GM19351 (cell line): ENCODE measurements at regions not wholly inside any gene's neighbourhood (a gene's known extent, or its start where the extent isn't known, plus 50 kb on each side); places are given as distances from the start of the nearest gene placed in this dataset.

Experiments used
- ATAC-seq: cut with Tn5 transposase; IDR thresholded peaks from one replicate; pipeline ENCODE4 v1.9.1; 2021; ENCODE audit warnings: mild to moderate bottlenecking, moderate library complexity; ENCODE audit not compliant: unreplicated experiment

DNA sequence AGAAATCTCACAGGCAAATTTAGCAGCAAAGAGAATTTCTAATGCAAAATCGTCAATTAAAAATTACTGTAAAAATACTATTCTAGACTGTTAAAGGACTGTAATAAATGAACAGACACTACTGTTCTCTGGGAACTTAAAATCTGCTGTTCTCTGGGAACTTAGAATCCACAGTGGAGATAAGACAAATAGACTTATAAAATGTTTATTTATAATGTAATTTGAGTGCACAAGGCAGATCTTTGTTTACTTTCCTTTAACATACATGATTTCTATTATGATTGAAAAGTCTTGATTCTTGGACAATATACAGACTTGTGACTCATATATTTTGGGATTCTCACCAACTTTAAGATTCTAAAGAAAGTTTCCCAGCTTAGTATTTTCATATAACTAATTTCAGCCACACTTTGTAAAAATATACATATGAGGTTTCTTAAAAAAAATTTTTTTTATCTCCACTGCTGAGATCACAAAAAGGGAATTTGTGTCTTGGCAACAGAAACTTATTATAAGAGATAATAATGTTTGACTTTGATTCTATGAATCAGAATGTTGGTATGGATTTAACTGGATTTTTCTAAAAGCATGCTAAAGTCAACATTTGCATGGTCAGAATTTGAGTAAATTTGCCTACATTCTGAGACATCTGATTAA, 166.3 kb upstream of the RHOBTB1 start:
- no peak for ATAC-seq

DNA sequence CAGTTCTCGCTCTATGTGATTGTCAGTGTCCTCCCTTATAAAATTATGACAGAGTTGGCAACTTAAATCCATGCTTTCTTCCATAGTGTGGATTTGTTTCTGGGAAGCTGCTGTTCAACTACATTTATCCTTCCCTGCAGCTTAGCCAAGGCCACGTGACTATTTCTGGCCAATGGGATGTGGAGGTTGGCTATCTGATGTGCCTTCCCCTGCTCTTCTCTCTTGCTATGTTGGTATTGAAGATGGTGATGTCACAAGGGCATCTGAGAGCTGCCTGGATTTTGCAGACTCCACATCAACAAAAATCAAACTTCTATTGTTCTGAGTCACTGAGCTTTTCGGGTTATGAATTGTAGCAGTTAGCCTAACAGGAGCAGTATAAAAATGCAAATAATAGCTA, 164.9 kb upstream of the RHOBTB1 start:
- no peak for ATAC-seq

DNA sequence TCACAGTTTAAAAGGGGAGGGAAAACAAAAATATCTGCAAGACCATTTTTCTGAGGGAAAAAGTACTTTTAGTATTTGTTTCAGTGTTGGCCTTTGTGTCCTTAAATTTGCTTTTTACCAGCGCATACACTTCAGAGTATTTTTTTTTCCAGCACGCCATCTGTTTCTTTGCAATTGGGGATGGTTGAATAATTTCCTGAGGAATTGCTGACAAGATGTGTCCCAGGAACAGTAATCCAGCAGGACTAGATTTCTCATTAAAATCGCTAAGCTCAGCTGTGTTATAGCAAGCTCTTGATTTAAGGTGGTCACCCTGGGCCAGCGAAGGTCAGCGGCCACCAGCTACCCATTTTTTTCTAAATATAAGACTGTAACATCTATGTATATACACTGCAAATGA, 156.9 kb upstream of the RHOBTB1 start:
- no peak for ATAC-seq

DNA sequence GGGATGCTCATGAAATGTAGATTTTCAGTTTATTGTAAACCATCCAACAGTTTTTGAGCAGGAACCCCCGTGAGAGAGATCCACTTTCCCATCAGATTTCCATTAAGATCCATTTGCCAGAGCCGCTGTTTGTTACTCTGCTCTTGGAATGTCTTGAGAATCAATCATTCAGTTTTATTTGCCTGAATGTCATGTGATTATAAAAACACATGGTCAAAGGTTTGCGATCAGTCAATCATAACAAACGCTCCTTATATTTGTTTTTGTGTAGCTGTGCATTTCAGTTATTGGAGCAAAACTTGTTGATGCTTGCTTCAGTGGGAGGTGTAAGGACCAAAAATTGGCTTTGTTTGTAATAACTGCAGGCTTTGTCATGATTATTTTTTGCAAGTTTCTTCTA, 155.8 kb upstream of the RHOBTB1 start:
- no peak for ATAC-seq

DNA sequence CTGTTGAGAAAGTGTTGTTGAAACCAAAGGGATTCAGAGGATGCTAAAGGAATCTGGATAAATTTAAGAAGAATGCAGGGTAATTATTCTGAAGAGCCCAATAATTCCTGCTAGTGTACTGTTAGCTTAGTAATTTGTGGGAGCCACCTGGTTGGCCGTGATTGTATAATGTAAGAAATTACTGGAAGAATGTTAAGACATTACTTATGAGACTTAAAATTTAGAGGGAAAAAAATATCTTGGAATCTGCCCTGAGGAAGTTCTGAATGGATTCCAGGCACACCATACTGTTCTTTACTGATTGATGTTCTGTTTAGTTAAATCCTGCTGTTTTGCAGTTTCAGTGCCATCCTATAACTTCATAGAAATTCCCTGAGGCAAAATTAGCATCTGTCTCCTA, 155.0 kb upstream of the RHOBTB1 start:
- no peak for ATAC-seq

DNA sequence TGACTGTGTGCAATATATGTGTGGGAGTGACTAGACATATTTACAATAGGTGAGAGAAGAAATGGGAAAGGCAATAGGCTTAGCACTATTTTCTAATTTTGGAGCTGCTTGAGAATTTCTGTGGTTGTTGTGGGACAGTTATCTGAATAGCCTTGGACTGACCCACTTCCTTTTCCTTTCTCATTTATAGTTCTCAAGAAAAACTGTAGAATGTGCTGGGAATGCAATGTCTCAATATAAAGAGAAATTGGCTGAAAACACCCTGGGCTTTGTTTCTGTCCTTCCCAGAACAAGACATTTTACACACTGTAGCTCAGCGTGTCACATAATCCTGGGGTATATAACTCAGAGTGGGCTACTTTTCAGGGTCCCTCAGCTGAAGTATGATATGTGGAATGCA, 153.0 kb upstream of the RHOBTB1 start:
- ATAC-seq, result no peak

DNA sequence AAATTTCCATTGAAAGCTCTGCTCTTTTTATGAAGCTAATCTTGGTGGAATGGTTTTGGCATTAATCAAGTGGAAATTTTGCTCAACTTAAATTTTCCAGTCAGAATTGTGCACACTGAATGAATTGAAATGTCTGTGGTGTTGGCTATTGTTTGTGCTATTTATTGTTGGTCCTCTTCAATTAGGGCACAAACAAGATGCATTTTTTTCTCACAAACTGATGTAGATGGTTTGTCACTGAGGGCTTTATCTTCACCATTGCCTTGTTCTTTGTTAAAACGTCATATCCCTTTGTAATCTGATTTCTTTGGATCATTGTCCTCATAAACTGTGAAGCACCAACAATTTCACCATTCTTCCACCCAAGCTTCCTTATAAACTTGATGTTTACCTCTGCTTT, 152.1 kb upstream of the RHOBTB1 start:
- no peak for ATAC-seq

DNA sequence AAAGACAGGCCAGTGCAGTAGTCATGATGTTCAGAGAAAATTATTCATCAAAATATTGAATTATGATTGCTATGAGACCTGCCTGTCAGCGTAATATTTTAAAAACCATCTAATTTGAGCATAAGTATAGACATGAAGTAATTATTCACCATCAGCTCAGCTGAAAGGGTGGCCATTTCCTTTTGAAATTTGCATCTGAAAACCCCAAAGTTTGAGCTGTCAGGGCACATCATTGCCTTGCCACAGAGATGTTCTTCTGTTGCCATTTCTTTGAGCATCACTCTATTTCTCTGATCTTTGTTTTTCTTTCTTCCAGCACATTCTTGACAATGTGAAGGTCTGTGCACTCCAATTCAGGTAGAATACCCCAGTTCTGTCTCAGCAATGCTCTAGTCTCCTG, 147.5 kb upstream of the RHOBTB1 start:
- ATAC-seq, result no peak

DNA sequence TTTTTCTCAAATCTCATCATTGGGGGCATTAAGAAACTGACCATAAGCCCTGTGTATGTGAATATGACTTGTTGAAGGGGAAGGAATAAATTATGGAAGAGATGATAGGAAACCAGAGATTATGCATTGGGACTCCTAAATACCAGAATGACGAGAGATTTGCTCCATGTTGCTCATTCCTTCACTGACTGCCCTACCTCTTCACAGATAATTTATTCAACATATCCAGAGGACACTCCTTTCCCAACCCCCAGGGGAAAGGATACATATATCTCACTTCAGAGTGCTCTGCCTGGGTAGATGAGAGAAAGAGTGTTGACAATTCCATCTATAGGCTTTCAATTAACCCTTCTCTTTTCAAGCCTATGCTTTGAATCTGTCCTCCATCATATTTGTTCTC, 145.3 kb upstream of the RHOBTB1 start:
- ATAC-seq, result no peak

DNA sequence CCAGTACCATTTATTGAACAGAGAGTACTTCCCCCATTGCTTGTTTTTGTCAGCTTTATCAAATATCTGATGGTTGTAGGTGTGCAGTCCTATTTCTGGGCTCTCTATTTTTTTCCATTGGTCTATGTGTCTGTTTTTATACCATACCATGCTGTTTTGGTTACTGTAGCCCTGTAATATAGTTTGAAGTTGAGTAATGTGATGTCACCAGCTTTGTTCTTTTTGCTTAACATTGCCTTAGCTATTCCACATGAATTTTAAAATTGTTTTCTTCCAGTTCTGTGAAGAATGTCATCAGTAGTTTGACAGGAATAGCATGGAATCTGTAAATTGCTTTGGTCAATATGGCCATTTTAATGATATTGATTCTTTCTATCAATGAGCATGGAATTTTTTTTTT, 140.5 kb upstream of the RHOBTB1 start:
- no peak for ATAC-seq

DNA sequence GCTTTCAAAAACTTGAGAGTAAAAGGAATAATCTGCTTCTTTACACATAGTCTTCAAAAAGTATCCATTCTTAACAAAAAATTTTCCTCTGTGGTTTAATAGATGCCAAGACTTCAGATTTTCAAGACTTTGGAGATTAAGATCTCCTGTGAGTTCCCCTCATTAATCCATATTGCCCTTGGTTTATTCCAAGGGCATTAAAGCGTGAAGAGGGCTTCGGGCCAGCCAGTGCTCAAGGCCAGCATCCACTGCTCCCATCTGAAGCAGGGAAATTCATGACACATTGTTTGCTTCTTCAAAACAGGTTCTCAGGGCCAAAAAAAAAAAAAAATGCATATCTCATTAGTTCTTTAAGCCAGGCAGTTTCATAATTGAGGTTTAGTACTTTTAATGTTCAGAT, 137.3 kb upstream of the RHOBTB1 start:
- ATAC-seq, result no peak

DNA sequence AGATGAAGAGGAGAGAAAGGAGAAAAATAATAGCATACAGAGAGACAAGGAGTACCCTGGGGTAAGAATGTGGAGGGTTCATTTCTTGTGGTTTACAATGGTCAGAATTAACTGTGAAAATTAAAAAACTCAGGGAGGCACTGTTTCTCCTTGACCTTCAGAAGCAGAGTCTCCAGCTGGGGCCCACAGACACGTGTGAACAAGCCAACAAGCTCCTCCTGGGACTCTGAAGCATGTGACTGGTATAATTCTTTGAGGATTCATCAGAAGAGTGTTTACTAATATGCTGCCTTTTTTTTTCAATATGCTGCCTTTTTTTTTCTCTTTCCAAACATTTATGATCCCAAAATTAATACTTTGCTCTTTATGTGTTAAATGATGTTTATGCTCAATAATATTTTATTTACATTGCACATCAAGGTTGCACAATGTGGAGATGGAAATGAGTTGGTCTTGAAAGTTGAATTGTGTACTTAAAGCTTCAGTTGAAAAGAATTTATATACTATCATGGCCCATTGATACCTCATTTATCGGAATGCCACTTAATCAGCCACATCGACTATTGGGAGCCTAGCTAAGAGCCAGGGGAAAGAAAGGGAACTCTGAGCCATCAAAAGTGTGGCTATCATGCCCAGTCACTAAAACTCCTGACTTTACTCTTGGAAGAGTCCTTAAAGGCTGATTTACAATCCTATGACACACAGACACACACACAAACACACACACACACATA, 134.7 kb upstream of the RHOBTB1 start:
- ATAC-seq, result no peak

DNA sequence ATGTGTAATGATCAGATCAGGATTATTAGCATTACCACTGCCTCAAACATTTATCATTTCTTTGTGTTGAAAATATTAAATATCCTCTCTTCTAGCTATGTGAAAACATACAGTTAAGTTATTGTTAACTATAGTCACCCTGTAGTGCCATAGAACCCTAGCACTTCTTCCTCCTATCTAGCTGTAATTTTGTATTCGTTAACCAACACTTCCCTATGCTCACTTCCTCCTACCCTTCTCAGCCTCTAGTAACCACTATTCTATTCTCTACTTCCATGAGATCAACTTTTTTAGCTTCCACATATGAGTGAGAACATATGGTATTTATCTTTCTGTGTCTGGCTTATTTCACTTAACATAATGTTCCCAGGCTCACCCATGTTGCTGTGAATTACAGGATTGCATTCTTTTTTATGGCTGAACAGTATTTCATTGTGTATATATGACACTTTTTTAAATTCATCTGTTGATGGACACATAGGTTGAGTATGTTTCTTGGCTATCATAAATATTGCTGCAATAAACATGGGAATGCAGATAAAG, 132.7 kb upstream of the RHOBTB1 start:
- ATAC-seq, result no peak

DNA sequence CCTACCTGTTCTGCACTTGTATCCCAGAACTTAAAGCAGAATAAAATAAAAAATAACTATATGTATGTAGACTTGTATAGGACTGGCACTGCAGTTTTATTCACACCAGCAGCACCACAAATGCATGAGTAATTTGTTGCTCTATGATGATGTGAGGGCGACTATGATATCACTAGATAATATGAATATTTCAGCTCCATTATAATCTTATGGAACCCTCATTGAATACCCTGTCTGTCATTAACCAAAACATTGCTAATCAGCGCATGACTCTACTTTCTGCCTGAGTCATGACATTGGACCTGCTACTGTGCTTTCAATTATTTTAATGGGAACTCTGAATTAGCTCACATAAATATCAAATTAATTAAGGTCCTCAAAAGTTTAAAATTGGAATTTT, 129.4 kb upstream of the RHOBTB1 start:
- no peak for ATAC-seq

DNA sequence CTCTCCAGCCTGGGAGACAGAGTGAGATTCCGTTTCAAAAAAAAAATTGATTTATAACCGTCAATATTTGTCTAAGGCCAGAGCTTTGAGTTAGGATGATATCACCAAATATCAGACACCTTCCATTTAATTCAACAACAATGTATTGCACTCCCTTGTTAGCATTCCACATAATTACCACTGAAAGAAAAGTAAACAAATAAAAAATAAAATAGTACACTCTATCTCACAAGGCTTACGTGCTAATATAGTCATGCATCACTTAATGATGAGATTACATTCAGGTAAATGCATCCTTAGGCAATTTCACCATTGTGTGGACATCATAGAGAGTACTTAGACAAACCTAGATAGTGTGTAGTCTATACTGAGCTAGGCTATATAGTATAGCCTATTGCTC, 127.6 kb upstream of the RHOBTB1 start:
- ATAC-seq, result no peak

DNA sequence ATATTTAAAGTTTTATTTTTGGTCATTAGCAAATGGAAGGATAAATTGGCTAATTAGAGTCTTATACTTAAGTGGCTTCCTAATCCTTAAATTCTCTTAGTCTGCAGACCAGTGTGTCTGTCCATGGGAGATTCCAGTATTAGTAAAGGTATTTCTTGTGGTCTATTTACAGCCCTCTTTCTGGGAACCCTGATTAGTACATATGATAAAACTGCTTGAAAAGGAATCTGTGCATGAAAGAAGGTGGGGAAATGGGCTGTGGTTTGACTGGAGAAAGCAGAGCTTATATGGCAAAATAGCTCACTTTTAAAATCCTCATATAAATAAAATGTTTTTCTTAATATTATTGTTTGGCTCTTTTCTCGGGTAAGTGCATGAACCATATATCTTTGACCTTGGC, 124.5 kb upstream of the RHOBTB1 start:
- ATAC-seq, result no peak

DNA sequence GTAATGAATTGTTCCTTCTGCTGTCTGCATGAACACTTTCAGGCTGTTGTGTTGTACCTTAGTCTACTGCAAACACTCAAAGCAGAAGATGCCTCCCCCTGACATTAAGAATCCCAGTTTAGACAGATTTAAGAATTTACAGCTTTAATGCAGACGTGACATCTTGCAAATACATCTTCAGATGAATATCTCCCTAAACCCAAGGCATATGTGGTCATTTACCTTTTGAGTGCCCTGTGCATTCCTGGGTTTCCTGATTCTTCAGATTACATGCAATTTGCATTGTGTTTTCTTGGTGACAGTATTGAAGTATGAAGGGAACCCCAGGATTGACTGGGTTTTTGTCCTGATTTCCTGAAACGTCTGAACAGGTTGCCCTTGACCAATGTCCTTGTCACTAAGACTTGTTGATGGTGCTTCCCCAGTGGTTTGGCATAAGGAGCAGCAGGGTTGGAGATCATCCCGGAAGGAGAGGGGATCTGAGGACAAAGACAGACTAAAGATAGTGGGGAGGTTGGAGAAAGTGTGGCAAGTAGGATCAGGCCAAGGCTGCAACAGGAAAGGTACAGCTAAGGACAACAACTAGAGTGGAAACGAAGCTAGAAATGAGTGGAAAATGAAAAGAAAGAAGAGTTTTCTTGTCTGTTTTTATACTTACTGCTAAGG, 123.8 kb upstream of the RHOBTB1 start:
- no peak for ATAC-seq

DNA sequence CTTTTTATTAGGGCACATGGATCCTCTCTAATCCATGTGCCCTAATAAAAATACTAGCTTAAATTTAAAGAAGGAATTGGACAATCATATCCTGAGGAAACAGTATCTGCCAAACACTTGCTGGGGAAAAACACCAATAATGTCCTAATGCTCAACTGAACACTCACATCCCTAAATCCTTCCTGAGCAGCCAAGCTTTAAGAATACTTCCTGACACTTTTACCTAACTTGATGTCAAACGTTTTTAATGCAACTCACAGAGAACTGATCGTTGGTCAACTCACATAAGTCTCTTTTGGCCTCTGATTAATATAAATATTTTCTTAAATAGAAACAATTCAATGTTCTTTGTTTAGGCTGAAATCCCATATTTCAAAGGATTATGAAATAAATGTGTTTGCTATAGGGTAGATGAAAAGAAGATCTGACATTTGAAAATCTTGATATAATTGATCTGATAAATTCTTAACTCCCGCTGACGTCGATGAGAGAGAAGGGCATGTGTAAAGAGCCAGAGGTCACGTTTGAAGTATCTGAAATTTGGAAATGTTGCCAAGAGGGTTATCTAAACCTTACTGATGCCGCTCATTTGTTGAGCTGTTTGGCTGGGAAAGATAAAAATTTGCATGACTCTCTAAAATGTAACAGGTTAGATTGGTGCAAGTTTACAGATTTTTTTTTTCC, 122.8 kb upstream of the RHOBTB1 start:
- no peak for ATAC-seq

DNA sequence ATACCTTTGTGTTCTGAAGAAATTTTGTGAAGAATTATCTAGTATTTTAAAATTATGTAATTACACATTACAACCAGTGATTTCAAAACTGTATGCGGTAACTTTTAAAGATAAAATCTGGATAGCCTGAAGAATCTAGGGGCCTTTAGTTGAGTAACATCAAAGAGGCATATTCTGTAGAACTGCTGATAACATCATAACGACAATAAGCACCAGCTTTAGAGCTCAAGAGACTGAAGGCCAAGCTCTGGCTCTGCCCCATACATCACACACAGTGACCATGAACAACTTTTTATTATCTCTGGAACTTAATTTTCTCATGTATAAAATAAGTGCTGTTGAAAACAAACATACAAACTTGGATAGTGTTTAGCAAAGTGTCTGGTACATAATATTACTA, 121.1 kb upstream of the RHOBTB1 start:
- no peak for ATAC-seq

DNA sequence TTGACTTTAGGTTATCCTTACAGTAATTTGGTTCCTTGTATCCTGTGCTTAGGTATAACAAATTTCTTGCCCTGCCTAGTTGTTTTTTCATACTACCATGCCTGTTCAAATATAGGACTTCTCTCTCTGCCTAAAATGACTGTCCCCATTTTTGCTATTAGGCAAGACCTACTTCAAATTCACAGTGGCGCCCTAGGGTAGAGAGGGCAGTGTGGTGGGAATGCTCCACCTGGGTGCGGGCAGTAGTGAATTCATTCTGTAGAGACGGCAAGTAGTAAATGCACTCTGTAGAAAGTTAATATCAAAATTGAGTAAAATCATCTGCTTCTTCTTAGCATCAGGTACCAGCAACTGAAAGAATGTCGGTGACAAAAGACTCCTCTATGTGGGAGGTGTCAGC, 120.4 kb upstream of the RHOBTB1 start:
- no peak for ATAC-seq

DNA sequence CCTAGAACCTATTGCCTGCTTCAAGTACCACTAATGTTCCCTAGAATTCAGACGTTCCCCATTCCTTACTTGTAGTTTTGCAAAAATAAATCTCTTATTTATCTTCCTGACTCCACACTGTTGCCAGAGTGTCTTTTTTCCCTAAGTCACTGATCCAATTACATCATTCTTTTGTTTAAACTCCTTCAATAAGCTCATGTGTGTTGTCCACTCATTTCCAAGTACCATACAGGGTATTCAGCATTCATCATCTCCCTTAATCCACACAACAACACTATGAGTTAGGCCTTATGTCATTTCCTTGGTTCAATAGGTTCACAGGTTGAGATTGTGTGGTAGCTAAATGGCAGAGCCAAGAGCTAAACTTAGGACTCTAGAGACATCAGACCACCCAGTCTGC, 119.9 kb upstream of the RHOBTB1 start:
- ATAC-seq, result no peak

DNA sequence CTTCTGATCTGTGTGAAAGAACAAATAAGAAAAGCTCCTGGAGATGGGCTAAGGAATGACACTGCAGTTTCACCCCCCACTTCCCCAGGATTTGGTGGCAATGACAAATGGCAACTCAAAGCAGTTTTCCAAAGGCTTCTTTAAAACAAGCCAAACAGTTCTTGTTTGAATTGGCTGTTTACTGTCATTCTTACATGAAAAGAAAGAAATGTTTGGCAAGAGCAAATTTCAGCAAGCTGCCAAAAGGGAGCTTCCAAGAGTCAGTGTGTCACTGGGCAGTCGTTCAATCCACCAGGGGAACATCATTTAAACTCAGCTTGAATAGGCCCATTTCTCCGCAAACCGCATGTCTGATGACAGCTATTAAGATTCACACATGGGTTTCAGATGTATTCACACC, 119.0 kb upstream of the RHOBTB1 start:
- ATAC-seq, result no peak
